KBM-7 (cell line): ENCODE measurements at regions not wholly inside any gene's neighbourhood (a gene's known extent, or its start where the extent isn't known, plus 50 kb on each side); places are given as distances from the start of the nearest gene placed in this dataset.

Source experiments
- DNase-seq: peaks from one replicate; pipeline ENCODE4 v3.0.0-alpha.2; 2015
- in situ Hi-C: fragments of 300-500 bp; cut with MboI; formaldehyde crosslinking; loops from 2 replicates; pipeline ENCODE4 v1.14.3; 2020; ENCODE audit warnings: low sequenced_read_pairs, low pct_unique_long_range_greater_than_20kb, mixed read lengths

GRCh38 chr10:128763588-128763987 is 637.4 kb upstream of the MKI67 start:
- in situ Hi-C loops = no loop called here

GRCh38 chr10:128764190-128764589 is 638.0 kb upstream of the MKI67 start:
- no peak for DNase-seq
- in situ Hi-C loops = no loop called here

More at GRCh38 chr10:128763588-128763987, 637.4 kb upstream of the MKI67 start:
- DNase-seq = no peak

- in situ Hi-C loops = no loop called here
- DNase-seq = no peak
Observed at GRCh38 chr10:128766915-128767314, 640.7 kb upstream of the MKI67 start.

- DNase-seq = no peak
- in situ Hi-C loops = no loop called here
Observed at GRCh38 chr10:128774979-128775378, 648.8 kb upstream of the MKI67 start.

- no peak for DNase-seq
- in situ Hi-C loops = no loop called here
Observed at GRCh38 chr10:128775743-128776142, 649.5 kb upstream of the MKI67 start.

- DNase-seq = no peak
- in situ Hi-C loops = no loop called here
Observed at GRCh38 chr10:128776673-128777252, 650.5 kb upstream of the MKI67 start.

GRCh38 chr10:128777342-128777741 is 651.1 kb upstream of the MKI67 start:
- no peak for DNase-seq
- in situ Hi-C loops = no loop called here

GRCh38 chr10:128779416-128779815 is 653.2 kb upstream of the MKI67 start:
- DNase-seq = no peak
- in situ Hi-C loops = no loop called here

GRCh38 chr10:128780156-128780761 is 654.0 kb upstream of the MKI67 start:
- DNase-seq = no peak

GRCh38 chr10:128781637-128782036 is 655.4 kb upstream of the MKI67 start:
- DNase-seq = no peak
- in situ Hi-C loops = no loop called here

More at GRCh38 chr10:128780156-128780761, 654.0 kb upstream of the MKI67 start:
- in situ Hi-C loops = no loop called here

- no peak for DNase-seq
- in situ Hi-C loops = no loop called here
Observed at GRCh38 chr10:128784444-128784843, 658.2 kb upstream of the MKI67 start.

- no peak for DNase-seq
- in situ Hi-C loops = no loop called here
Observed at GRCh38 chr10:128792426-128793140, 666.4 kb upstream of the MKI67 start.

- in situ Hi-C loops = no loop called here
- DNase-seq = no peak
Observed at GRCh38 chr10:128793726-128794655, 667.8 kb upstream of the MKI67 start.

- in situ Hi-C loops = no loop called here
- no peak for DNase-seq
Observed at GRCh38 chr10:128796396-128796912, 670.2 kb upstream of the MKI67 start.

- in situ Hi-C loops = no loop called here
- no peak for DNase-seq
Observed at GRCh38 chr10:128802062-128802461, 665.0 kb upstream of the MGMT start.

GRCh38 chr10:128803790-128804189 is 663.3 kb upstream of the MGMT start:
- in situ Hi-C loops = no loop called here
- no peak for DNase-seq

- no peak for DNase-seq
- in situ Hi-C loops = no loop called here
Observed at GRCh38 chr10:128804411-128804810, 662.6 kb upstream of the MGMT start.

- in situ Hi-C loops = no loop called here
Observed at GRCh38 chr10:128808921-128809440, 658.1 kb upstream of the MGMT start.

GRCh38 chr10:128811511-128811910 is 655.5 kb upstream of the MGMT start:
- no peak for DNase-seq
- in situ Hi-C loops = no loop called here

More at GRCh38 chr10:128808921-128809440, 658.1 kb upstream of the MGMT start:
- DNase-seq = no peak
